ENCODE measurements at regions not wholly inside any gene's neighbourhood (a gene's known extent, or its start where the extent isn't known, plus 50 kb on each side); places are given as distances from the start of the nearest gene placed in this dataset.

DNA sequence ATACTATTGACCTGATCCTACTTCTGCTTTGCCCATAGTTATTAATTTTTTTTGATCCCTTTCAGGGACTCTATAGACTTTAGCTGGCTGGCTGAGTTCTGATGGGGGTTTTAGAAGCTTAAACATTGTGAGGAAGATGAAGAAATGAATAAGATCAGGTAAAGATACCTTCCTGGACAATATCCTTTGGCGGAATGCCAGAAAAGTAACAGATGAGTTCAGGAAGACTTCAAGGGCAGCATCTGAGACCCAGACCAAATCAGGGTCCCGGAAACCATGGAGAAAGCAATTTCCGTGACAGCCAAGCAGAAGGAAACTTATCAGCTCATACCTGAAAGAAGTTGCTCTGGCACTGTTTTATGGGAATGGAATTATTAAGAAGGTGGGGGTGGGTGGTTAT lies 100.4 kb downstream of the XCL2 start:
- H2AFZ ChIP-seq (ENCODE audit: low read length) = no peak overlapping the region
- H4K20me1 ChIP-seq (ENCODE audit: insufficient read depth, low read length) = no peaks in the 10 kb centered on the region
- no peaks in the 10 kb centered on the region for H3F3A ChIP-seq (ENCODE audit: insufficient read depth, low read length)
- H3K79me2 ChIP-seq (ENCODE audit: low read length) = no peaks in the 10 kb centered on the region
- no peak for DNase-seq
- no peak overlapping the region for H3K4me3 ChIP-seq (ENCODE audit: low read length)
- no peak overlapping the region for H3K27ac ChIP-seq (ENCODE audit: low read length)
- no peaks in the 10 kb centered on the region for H3K36me3 ChIP-seq (replicated peaks; ENCODE audit: insufficient read depth, low read length)
- no peaks in the 10 kb centered on the region for H3K9me3 ChIP-seq (replicated peaks; ENCODE audit: insufficient read depth, low read length)
- no peaks in the 10 kb centered on the region for H3K27me3 ChIP-seq (replicated peaks; ENCODE audit: insufficient read depth, low read length)
- no peaks in the 10 kb centered on the region for H3K9me2 ChIP-seq (replicated peaks; ENCODE audit: insufficient read depth, low read length)
- no peak overlapping the region for H3K4me2 ChIP-seq (ENCODE audit: low read depth, low read length)
- H3K9ac ChIP-seq (ENCODE audit: low read length) = no peak overlapping the region
- no peak for TF ChIP-seq EZH2phosphoT487 (IDR thresholded peaks at IDR 0.05; ENCODE audit: low read length)
- no peak for TF ChIP-seq CTCF (IDR thresholded peaks at IDR 0.05; ENCODE audit: low read length)
- TF ChIP-seq EZH2 (optimal IDR thresholded peaks at IDR 0.05; ENCODE audit: low read depth, low read length) = no peak
- H3K4me1 ChIP-seq (ENCODE audit: low read length) = no peaks in the 10 kb centered on the region

- H3K27me3 ChIP-seq (replicated peaks; ENCODE audit: insufficient read depth, low read length) = no peaks in the 10 kb centered on the region
- no peak overlapping the region for H2AFZ ChIP-seq (ENCODE audit: low read length)
- no peaks in the 10 kb centered on the region for H3K79me2 ChIP-seq (ENCODE audit: low read length)
- no peaks in the 10 kb centered on the region for H3K9me3 ChIP-seq (replicated peaks; ENCODE audit: insufficient read depth, low read length)
- H3K27ac ChIP-seq (ENCODE audit: low read length) = no peak overlapping the region
- no peaks in the 10 kb centered on the region for H4K20me1 ChIP-seq (ENCODE audit: insufficient read depth, low read length)
- H3K4me3 ChIP-seq (ENCODE audit: low read length) = no peak overlapping the region
- no peaks in the 10 kb centered on the region for H3K36me3 ChIP-seq (replicated peaks; ENCODE audit: insufficient read depth, low read length)
- H3K9me2 ChIP-seq (replicated peaks; ENCODE audit: insufficient read depth, low read length) = no peaks in the 10 kb centered on the region
- DNase-seq = no peak
- no peak overlapping the region for H3K4me2 ChIP-seq (ENCODE audit: low read depth, low read length)
- H3K4me1 ChIP-seq (ENCODE audit: low read length) = no peaks in the 10 kb centered on the region
- no peak overlapping the region for H3K9ac ChIP-seq (ENCODE audit: low read length)
- H3F3A ChIP-seq (ENCODE audit: insufficient read depth, low read length) = no peaks in the 10 kb centered on the region
- TF ChIP-seq CTCF (IDR thresholded peaks at IDR 0.05; ENCODE audit: low read length) = no peak
- TF ChIP-seq EZH2 (optimal IDR thresholded peaks at IDR 0.05; ENCODE audit: low read depth, low read length) = no peak
- TF ChIP-seq EZH2phosphoT487 (IDR thresholded peaks at IDR 0.05; ENCODE audit: low read length) = no peak
These were observed 100.9 kb downstream of the XCL2 start for GRCh38 chr1:168442931-168443330.

DNA sequence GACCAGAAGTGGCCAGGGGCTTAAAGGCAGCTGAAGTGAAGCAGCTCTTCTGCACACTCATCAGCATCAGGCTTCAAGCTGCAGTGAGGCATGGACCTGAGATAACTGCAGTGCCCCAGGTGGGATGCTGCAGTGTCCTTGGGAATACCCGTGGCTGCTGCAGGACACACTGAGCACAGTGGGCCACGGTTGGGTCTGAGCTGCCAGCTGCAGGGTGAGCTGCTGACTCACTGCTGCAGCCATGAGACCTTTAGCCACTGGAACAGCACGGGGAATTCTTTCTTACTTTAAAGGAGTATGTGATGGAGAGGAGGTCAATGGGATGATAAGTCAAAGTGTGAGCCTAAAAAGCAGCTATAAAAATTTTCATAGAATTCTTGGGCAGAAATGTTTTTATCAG lies 102.1 kb downstream of the XCL2 start:
- Histone ChIP-seq H3K9me3 (replicated peaks; ENCODE audit: insufficient read depth, low read length) (no peaks in the 10 kb centered on the region), H3K79me2 (ENCODE audit: low read length) (no peaks in the 10 kb centered on the region), H2AFZ (ENCODE audit: low read length) (no peak overlapping the region), H3K9me2 (replicated peaks; ENCODE audit: insufficient read depth, low read length) (no peaks in the 10 kb centered on the region), H3K27ac (ENCODE audit: low read length) (no peak overlapping the region), H3K9ac (ENCODE audit: low read length) (no peak overlapping the region), H3F3A (ENCODE audit: insufficient read depth, low read length) (no peaks in the 10 kb centered on the region), H3K27me3 (replicated peaks; ENCODE audit: insufficient read depth, low read length) (no peaks in the 10 kb centered on the region), H3K4me1 (ENCODE audit: low read length) (no peaks in the 10 kb centered on the region), H3K36me3 (replicated peaks; ENCODE audit: insufficient read depth, low read length) (no peaks in the 10 kb centered on the region), H4K20me1 (ENCODE audit: insufficient read depth, low read length) (no peaks in the 10 kb centered on the region), H3K4me3 (ENCODE audit: low read length) (no peak overlapping the region), H3K4me2 (ENCODE audit: low read depth, low read length) (no peak overlapping the region)
- DNase-seq = no peak
- no peak for TF ChIP-seq EZH2 (optimal IDR thresholded peaks at IDR 0.05; ENCODE audit: low read depth, low read length)
- TF ChIP-seq CTCF (IDR thresholded peaks at IDR 0.05; ENCODE audit: low read length) = no peak
- no peak for TF ChIP-seq EZH2phosphoT487 (IDR thresholded peaks at IDR 0.05; ENCODE audit: low read length)
